GM19452 (cell line): ENCODE measurements at regions not wholly inside any gene's neighbourhood (a gene's known extent, or its start where the extent isn't known, plus 50 kb on each side); places are given as distances from the start of the nearest gene placed in this dataset.

Source experiments
- ATAC-seq: cut with Tn5 transposase; IDR thresholded peaks from one replicate; pipeline ENCODE4 v1.9.1; 2021; ENCODE audit not compliant: unreplicated experiment

- no peak for ATAC-seq
Measured at GRCh38 chr10:21269289-21269688, 256.2 kb downstream of the SKIDA1 start.

DNA sequence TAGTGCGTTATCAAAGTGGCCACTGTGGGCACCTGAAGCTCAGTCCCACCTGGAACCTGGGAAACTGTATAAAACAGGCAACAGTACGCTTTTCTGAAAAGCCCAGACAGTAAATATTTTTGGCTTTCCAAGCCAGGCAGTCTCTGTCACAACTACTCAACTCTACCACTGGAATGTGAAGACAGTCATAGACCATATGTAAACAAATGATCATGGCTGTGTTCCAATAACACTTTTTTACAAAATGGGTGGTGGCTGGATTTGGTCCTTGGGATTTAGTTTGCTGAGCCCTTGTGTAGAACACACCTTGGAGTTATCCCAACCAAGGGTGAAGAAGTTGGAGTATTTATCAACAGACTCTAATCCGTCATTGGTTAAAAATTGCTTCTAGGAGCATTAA, 259.9 kb downstream of the SKIDA1 start:
- no peak for ATAC-seq

- no peak for ATAC-seq
Measured at GRCh38 chr10:21264271-21264670, 261.2 kb downstream of the SKIDA1 start.

- ATAC-seq: no peak
Measured at GRCh38 chr10:21263839-21264238, 261.6 kb downstream of the SKIDA1 start.

DNA sequence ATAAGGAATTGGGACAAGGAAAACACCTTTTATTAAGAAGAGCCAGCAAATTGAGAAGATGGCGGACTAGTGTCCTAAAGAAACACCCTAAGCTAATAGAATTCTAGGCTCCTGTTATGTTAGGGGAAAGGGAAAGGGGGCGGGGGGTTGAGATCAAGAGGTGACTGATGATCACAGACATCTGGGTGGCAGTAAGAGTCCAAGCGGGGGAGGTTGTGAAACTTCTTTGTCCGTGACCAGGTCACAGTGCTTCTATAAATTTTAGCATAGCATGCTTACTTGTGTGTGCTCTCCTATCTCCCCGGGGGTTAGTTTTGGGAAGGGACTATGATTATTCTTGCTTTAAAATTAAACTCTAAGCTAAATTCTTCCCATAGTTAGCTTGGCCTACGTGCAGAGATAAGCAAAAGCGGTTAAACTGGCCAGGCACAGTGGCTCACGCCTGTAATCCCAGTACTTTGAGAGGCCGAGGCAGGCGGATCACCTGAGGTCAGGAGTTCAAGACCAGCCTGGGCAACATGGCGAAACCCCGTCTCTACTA, 262.1 kb downstream of the SKIDA1 start:
- no peak for ATAC-seq

GRCh38 chr10:21261842-21262294, 263.6 kb downstream of the SKIDA1 start:
- ATAC-seq: no peak

DNA sequence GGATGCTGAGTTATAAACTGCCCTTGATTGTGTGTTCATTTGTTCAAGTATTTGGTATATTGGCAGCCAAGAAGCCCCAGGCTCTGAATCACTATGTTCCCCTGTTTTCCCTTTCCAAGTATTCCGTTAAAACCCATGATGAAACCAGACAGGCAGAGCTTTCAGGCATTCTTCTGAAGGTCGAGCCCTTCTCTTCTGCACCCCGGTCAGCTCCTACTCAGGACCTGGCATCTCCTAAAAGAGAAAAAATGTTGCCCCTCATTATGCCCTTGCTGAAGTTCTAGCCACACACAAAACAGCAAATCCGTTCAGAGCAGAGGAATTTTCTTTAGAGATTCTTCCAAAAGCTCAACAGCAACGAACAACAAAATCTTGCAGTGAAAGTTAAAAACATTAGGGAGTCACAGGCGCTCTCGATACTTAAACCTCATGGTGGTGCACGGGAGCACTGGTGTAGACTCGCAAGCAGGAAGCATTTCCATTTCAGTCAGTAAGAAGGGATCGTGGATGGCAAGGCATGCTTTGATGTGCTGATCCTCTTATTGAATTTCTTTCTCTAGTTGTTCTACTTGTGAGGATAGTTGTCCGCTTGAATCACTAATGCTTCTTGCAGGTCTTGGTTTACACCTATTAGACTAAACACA, 264.9 kb downstream of the SKIDA1 start:
- no peak for ATAC-seq

DNA sequence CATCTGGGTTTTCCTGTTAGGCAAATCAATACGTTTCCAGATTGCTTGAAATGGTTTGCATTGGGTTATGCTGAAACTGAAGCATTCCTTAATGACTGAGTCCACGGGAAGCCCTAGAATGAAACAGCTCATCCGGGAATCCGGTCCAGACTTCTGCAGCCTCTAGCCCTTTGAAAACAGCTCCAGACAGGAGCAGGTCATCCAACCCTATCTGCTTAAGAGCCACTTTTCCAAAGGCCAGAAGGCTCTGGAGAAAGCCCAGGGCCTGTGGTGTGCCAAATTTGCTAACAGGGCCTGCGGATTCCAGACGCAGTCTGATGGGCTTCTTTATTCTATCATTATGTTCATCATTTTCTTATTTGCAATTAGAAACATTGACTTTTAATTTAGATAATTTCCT, 265.4 kb downstream of the SKIDA1 start:
- ATAC-seq: no peak

- ATAC-seq: no peak
Measured at GRCh38 chr10:21257919-21258318, 267.6 kb downstream of the SKIDA1 start.

- ATAC-seq: no peak
Measured at GRCh38 chr10:21257191-21257590, 268.3 kb downstream of the SKIDA1 start.

GRCh38 chr10:21249435-21249834, 276.0 kb downstream of the SKIDA1 start:
- ATAC-seq: no peak

DNA sequence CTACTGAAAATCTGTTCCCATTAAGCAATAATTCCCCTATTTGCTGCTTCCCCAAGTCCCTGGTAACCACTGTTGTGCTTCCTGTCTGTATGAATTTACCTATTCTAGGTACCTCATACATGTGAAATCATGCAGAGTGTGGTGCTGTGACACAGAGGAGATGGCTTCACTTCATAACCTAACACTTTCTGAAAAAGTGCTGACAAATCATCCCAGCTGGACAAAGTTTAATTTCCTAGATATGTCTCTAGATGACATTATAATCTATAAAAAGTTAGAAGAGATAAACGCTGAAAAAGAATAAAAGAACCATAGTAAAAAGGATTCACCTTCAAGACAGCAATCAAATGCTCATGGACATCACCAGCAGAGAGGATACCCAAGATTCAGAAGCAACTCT, 277.9 kb downstream of the SKIDA1 start:
- no peak for ATAC-seq

DNA sequence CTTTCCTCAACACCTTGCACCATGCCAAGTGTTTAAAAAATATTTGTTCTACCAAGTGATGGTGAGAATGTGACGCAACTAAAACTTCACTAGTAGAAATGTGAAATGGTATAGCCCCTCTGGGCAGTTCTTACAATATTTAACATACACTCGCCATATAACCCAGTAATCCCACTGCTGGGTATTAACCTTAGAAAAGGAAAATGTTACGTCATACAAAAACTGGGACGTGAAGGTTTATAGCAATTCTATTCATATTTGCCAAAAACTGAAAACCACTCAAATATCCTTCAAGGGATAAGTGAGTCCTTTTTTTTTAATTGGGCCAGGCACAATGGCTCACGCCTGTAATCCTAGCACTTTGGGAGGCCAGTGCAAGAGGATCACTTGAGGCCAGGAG, 279.3 kb downstream of the SKIDA1 start:
- ATAC-seq: no peak

- ATAC-seq: no peak
Measured at GRCh38 chr10:21243748-21244257, 281.7 kb downstream of the SKIDA1 start.

GRCh38 chr10:21242915-21243314, 282.6 kb downstream of the SKIDA1 start:
- no peak for ATAC-seq

DNA sequence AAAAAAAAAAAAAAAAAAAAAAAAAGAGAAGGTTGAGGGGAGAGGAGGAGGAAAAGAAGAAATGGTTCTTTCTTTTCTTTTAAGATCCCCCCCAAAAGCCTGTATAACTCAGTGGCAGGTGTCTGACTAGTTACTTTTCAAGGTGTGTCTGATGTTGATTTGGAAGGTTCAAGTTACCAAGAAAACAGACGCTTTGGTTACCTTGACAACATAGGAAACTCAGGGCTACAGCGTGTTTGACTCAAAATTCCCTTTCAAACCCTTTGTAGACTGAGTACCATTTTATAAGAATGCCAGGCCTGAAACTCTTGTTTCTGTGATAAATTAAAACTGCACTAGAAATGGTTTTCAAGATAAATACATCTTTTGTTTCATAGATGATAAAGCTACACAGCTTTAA, 286.8 kb downstream of the SKIDA1 start:
- ATAC-seq: no peak

DNA sequence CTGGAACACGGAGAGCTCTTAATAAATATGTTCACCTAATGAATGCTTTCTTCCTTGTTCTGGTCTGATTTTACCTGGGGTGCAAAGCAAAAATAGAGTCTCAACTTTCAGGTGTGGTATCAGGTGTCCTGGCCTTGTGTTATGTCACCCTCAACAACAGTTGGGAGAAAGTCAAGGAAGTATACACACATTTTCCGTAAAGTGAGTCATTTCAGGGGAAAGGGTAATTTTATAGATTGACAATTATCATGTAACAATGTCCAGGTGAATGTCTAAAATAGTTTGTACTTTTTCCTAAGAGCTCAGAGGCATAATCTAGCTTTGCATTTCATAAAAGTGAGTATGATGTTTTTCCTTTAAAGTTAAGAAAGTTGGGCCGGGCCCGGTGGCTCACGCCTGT, 287.4 kb downstream of the SKIDA1 start:
- ATAC-seq: no peak

GRCh38 chr10:21234761-21235160, 290.7 kb downstream of the SKIDA1 start:
- no peak for ATAC-seq

- ATAC-seq: no peak
Measured at GRCh38 chr10:21230219-21230618, 295.3 kb downstream of the SKIDA1 start.

DNA sequence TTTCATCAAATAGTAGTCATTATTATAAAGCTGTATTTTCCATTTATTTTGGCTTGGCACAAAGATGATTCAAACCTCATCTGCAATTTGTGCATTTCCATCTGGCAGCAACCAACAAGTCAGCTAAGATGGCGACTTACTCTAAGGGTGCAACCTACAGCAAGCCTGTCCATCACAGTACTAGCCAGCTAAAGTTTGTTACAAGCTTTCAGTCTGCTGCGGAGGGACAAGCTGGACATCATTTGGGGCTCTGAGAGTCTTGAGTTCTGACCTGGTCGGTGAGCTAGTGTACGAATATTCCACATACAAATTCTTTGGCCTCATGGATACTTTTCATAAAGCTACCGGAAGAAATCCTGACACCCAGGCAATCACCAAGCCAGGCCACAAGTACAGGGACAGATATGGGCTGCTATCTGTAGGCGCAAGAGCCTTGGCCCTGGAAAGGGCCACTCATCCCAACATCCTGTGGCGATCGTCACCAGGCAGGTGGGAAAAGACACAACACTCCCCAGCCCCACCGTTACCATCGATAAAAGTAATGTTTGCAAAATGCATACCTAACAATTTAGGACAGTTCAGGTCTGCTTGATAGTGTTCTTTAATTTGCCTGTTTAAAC, 307.6 kb downstream of the SKIDA1 start:
- ATAC-seq: no peak

DNA sequence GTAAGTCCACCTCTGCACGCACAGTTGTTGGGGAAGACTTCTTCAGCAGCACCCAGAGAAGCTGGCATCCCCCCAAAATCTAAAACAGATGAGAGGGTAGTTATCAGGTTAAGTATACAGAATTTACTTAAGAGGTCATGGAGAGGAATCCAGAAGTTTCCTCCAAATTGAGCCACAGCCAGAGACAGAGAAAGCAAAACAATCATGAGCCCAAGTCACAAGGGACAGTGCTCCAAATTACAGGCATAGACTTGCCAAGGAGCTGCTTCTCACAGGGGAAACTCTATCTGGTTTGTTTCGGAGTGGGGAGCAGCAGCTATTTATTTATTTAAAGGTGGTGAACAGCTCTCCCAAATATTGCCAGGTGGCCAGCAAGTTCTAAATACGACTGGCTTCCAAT, 308.4 kb downstream of the SKIDA1 start:
- ATAC-seq: no peak

DNA sequence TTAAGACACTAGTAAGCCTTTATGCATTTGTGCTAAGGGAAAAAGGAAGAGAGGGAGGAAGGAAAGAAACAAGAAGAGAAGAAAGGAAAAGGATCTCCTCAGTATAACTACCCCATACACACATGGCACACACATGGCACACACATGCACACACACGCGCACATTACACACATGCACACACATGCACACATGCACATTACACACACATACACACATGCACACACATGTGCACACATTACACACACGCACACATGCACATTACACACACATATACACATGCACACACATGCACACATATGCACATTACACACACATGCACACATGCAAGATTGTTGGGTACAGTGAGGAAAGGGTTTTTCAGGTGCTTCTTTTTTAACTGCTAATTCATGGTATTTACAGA, 311.2 kb downstream of the SKIDA1 start:
- ATAC-seq: no peak
